ENCODE measurements at regions not wholly inside any gene's neighbourhood (a gene's known extent, or its start where the extent isn't known, plus 50 kb on each side); places are given as distances from the start of the nearest gene placed in this dataset.

- no peaks in the 10 kb centered on the region for H3K4me1 Mint-ChIP-seq
- H3K9me3 Mint-ChIP-seq = peaks cover 14% of the 10 kb centered on the region
- H3K4me3 Mint-ChIP-seq = no peak overlapping the region
- H3K27ac Mint-ChIP-seq = no peak overlapping the region
- ATAC-seq (replicated peaks) = no peak
- H3K27me3 Mint-ChIP-seq = peaks cover 24% of the 10 kb centered on the region
- no peaks in the 10 kb centered on the region for H3K36me3 Mint-ChIP-seq (ENCODE audit: low read depth)
Measured at GRCh38 chr1:229973297-229973612, 93.8 kb upstream of the GALNT2 start.

- no peaks in the 10 kb centered on the region for H3K36me3 Mint-ChIP-seq (ENCODE audit: low read depth)
- H3K27ac Mint-ChIP-seq = no peak overlapping the region
- H3K4me1 Mint-ChIP-seq = no peaks in the 10 kb centered on the region
- ATAC-seq (replicated peaks) = no peak
- peaks cover 14% of the 10 kb centered on the region for H3K9me3 Mint-ChIP-seq
- H3K4me3 Mint-ChIP-seq = no peak overlapping the region
- peaks cover 24% of the 10 kb centered on the region for H3K27me3 Mint-ChIP-seq
Measured at GRCh38 chr1:229975047-229975446, 92.0 kb upstream of the GALNT2 start.

- no peak overlapping the region for H3K4me3 Mint-ChIP-seq
- peaks cover 26% of the 10 kb centered on the region for H3K27me3 Mint-ChIP-seq
- no peaks in the 10 kb centered on the region for H3K4me1 Mint-ChIP-seq
- peaks cover 14% of the 10 kb centered on the region for H3K9me3 Mint-ChIP-seq
- no peak overlapping the region for H3K27ac Mint-ChIP-seq
- peak; percentile 39 for ATAC-seq (replicated peaks)
- H3K36me3 Mint-ChIP-seq (ENCODE audit: low read depth) = no peaks in the 10 kb centered on the region
Measured at GRCh38 chr1:229980009-229980408, 87.0 kb upstream of the GALNT2 start.

GRCh38 chr1:229981736-229982135, 85.3 kb upstream of the GALNT2 start:
- Mint-ChIP-seq H3K4me3 (no peak overlapping the region), H3K4me1 (no peaks in the 10 kb centered on the region), H3K9me3 (peaks cover 4% of the 10 kb centered on the region), H3K27ac (no peak overlapping the region), H3K27me3 (peaks cover 20% of the 10 kb centered on the region), H3K36me3 (ENCODE audit: low read depth) (no peaks in the 10 kb centered on the region)
- no peak for ATAC-seq (replicated peaks)

- ATAC-seq (replicated peaks) = no peak
- H3K27me3 Mint-ChIP-seq = peaks cover 16% of the 10 kb centered on the region
- no peaks in the 10 kb centered on the region for H3K9me3 Mint-ChIP-seq
- no peaks in the 10 kb centered on the region for H3K36me3 Mint-ChIP-seq (ENCODE audit: low read depth)
- H3K4me1 Mint-ChIP-seq = no peaks in the 10 kb centered on the region
- no peak overlapping the region for H3K27ac Mint-ChIP-seq
- H3K4me3 Mint-ChIP-seq = no peak overlapping the region
Measured at GRCh38 chr1:229984310-229984991, 82.6 kb upstream of the GALNT2 start.

- H3K9me3 Mint-ChIP-seq = no peaks in the 10 kb centered on the region
- no peak for ATAC-seq (replicated peaks)
- no peak overlapping the region for H3K4me3 Mint-ChIP-seq
- no peaks in the 10 kb centered on the region for H3K4me1 Mint-ChIP-seq
- no peaks in the 10 kb centered on the region for H3K36me3 Mint-ChIP-seq (ENCODE audit: low read depth)
- no peak overlapping the region for H3K27ac Mint-ChIP-seq
- H3K27me3 Mint-ChIP-seq = peaks cover 16% of the 10 kb centered on the region
Measured at GRCh38 chr1:229984992-229985612, 81.9 kb upstream of the GALNT2 start.

GRCh38 chr1:229985613-229986010, 81.4 kb upstream of the GALNT2 start:
- Mint-ChIP-seq H3K36me3 (ENCODE audit: low read depth) (no peaks in the 10 kb centered on the region), H3K9me3 (no peaks in the 10 kb centered on the region), H3K27ac (no peak overlapping the region), H3K4me3 (no peak overlapping the region), H3K27me3 (peaks cover 15% of the 10 kb centered on the region), H3K4me1 (no peaks in the 10 kb centered on the region)
- no peak for ATAC-seq (replicated peaks)

- Mint-ChIP-seq H3K4me1 (no peaks in the 10 kb centered on the region), H3K27me3 (peaks cover 13% of the 10 kb centered on the region), H3K27ac (no peak overlapping the region), H3K9me3 (no peaks in the 10 kb centered on the region), H3K36me3 (ENCODE audit: low read depth) (no peaks in the 10 kb centered on the region), H3K4me3 (no peak overlapping the region)
- ATAC-seq (replicated peaks) = no peak
Measured at GRCh38 chr1:229986737-229987337, 80.2 kb upstream of the GALNT2 start.

GRCh38 chr1:229987953-229988352, 79.1 kb upstream of the GALNT2 start:
- Mint-ChIP-seq H3K36me3 (ENCODE audit: low read depth) (no peaks in the 10 kb centered on the region), H3K27ac (no peak overlapping the region), H3K27me3 (peaks cover 13% of the 10 kb centered on the region), H3K9me3 (no peaks in the 10 kb centered on the region), H3K4me3 (no peak overlapping the region), H3K4me1 (no peaks in the 10 kb centered on the region)
- ATAC-seq (replicated peaks) = no peak

GRCh38 chr1:229988534-229988933, 78.5 kb upstream of the GALNT2 start:
- no peaks in the 10 kb centered on the region for H3K4me1 Mint-ChIP-seq
- H3K27ac Mint-ChIP-seq = no peak overlapping the region
- ATAC-seq (replicated peaks) = no peak
- H3K27me3 Mint-ChIP-seq = peaks cover 13% of the 10 kb centered on the region
- H3K36me3 Mint-ChIP-seq (ENCODE audit: low read depth) = no peaks in the 10 kb centered on the region
- no peaks in the 10 kb centered on the region for H3K9me3 Mint-ChIP-seq
- no peak overlapping the region for H3K4me3 Mint-ChIP-seq

- H3K9me3 Mint-ChIP-seq = no peaks in the 10 kb centered on the region
- no peak overlapping the region for H3K27ac Mint-ChIP-seq
- no peak overlapping the region for H3K4me3 Mint-ChIP-seq
- no peaks in the 10 kb centered on the region for H3K4me1 Mint-ChIP-seq
- peaks cover 10% of the 10 kb centered on the region for H3K27me3 Mint-ChIP-seq
- no peaks in the 10 kb centered on the region for H3K36me3 Mint-ChIP-seq (ENCODE audit: low read depth)
- no peak for ATAC-seq (replicated peaks)
Measured at GRCh38 chr1:229989591-229990248, 77.3 kb upstream of the GALNT2 start.

- H3K27ac Mint-ChIP-seq = no peak overlapping the region
- no peaks in the 10 kb centered on the region for H3K9me3 Mint-ChIP-seq
- H3K36me3 Mint-ChIP-seq (ENCODE audit: low read depth) = no peaks in the 10 kb centered on the region
- no peak overlapping the region for H3K4me3 Mint-ChIP-seq
- H3K27me3 Mint-ChIP-seq = peaks cover 7% of the 10 kb centered on the region
- no peaks in the 10 kb centered on the region for H3K4me1 Mint-ChIP-seq
- ATAC-seq (replicated peaks) = no peak
Measured at GRCh38 chr1:229990326-229990725, 76.7 kb upstream of the GALNT2 start.

GRCh38 chr1:229991104-229991513, 75.9 kb upstream of the GALNT2 start:
- no peak overlapping the region for H3K4me3 Mint-ChIP-seq
- H3K36me3 Mint-ChIP-seq (ENCODE audit: low read depth) = no peaks in the 10 kb centered on the region
- H3K9me3 Mint-ChIP-seq = no peaks in the 10 kb centered on the region
- H3K4me1 Mint-ChIP-seq = no peaks in the 10 kb centered on the region
- H3K27me3 Mint-ChIP-seq = peaks cover 4% of the 10 kb centered on the region
- H3K27ac Mint-ChIP-seq = no peak overlapping the region
- ATAC-seq (replicated peaks) = no peak

GRCh38 chr1:229991724-229992333, 75.2 kb upstream of the GALNT2 start:
- no peaks in the 10 kb centered on the region for H3K36me3 Mint-ChIP-seq (ENCODE audit: low read depth)
- H3K27ac Mint-ChIP-seq = no peak overlapping the region
- H3K4me1 Mint-ChIP-seq = no peaks in the 10 kb centered on the region
- no peak overlapping the region for H3K4me3 Mint-ChIP-seq
- H3K9me3 Mint-ChIP-seq = no peaks in the 10 kb centered on the region
- no peak for ATAC-seq (replicated peaks)
- H3K27me3 Mint-ChIP-seq = peaks cover 4% of the 10 kb centered on the region

GRCh38 chr1:229993060-229993459, 74.0 kb upstream of the GALNT2 start:
- Mint-ChIP-seq H3K27me3 (peaks cover 4% of the 10 kb centered on the region), H3K27ac (no peak overlapping the region), H3K4me1 (no peaks in the 10 kb centered on the region), H3K36me3 (ENCODE audit: low read depth) (no peaks in the 10 kb centered on the region), H3K9me3 (no peaks in the 10 kb centered on the region), H3K4me3 (no peak overlapping the region)
- ATAC-seq (replicated peaks) = no peak
